GM23338 (cell line): ENCODE measurements at regions not wholly inside any gene's neighbourhood (a gene's known extent, or its start where the extent isn't known, plus 50 kb on each side); places are given as distances from the start of the nearest gene placed in this dataset.

Source experiments
- ATAC-seq: fragments of 200-7000 bp; cut with Tn5 transposase; 3 replicates; pipeline ENCODE4 v1.9.1; 2020
- DNase-seq: peaks from one replicate; pipeline ENCODE4 v3.0.0-alpha.2; 2015; ENCODE audit warnings: low spot score
- H2AFZ ChIP-seq: fragments of 200-600 bp; sonication (generic); 2 replicates; pipeline ENCODE4 v1.8.0; 2016; ENCODE audit warnings: antibody characterized with exemption, mild to moderate bottlenecking, moderate library complexity
- H3F3A ChIP-seq: fragments of 200-600 bp; sonication (generic); replicated peaks from 2 replicates; pipeline ENCODE4 v1.8.0; 2017; ENCODE audit warnings: antibody characterized with exemption, mixed run types, low read depth
- H3K27ac ChIP-seq: fragments of 200-600 bp; sonication (generic); 2 replicates; pipeline ENCODE4 v1.6.1; 2016; ENCODE audit warnings: low read depth
- H3K27me3 ChIP-seq: fragments of 200-600 bp; sonication (generic); 2 replicates; pipeline ENCODE4 v1.8.0; 2016; ENCODE audit warnings: mild to moderate bottlenecking, mixed run types, moderate library complexity; ENCODE audit not compliant: insufficient read depth
- H3K36me3 ChIP-seq: fragments of 200-600 bp; sonication (generic); 2 replicates; pipeline ENCODE4 v1.8.0; 2016; ENCODE audit warnings: mild to moderate bottlenecking; ENCODE audit not compliant: insufficient read depth
- H3K4me1 ChIP-seq: fragments of 200-600 bp; sonication (generic); 2 replicates; pipeline ENCODE4 v1.8.0; 2016; ENCODE audit warnings: mild to moderate bottlenecking, moderate library complexity; ENCODE audit not compliant: insufficient read depth
- H3K4me2 ChIP-seq: fragments of 200-600 bp; sonication (generic); 2 replicates; pipeline ENCODE4 v1.7.1; 2017; ENCODE audit warnings: mixed run types
- H3K4me3 ChIP-seq: fragments of 200-600 bp; sonication (generic); 2 replicates; pipeline ENCODE4 v1.6.1; 2016; ENCODE audit warnings: mixed run types
- H3K79me2 ChIP-seq: fragments of 200-600 bp; sonication (generic); replicated peaks from 2 replicates; pipeline ENCODE4 v1.8.0; 2017; ENCODE audit warnings: mild to moderate bottlenecking; ENCODE audit not compliant: insufficient read depth
- H3K9me2 ChIP-seq: fragments of 200-600 bp; sonication (generic); 2 replicates; pipeline ENCODE4 v1.8.0; 2017; ENCODE audit not compliant: insufficient read depth
- H4K20me1 ChIP-seq: fragments of 200-600 bp; sonication (generic); replicated peaks from 2 replicates; pipeline ENCODE4 v1.8.0; 2017; ENCODE audit warnings: mild to moderate bottlenecking; ENCODE audit not compliant: insufficient read depth
- H3K27ac Mint-ChIP-seq: 2 replicates; pipeline ENCODE4 v1.8.0; 2020; ENCODE audit warnings: inconsistent platforms, mild to moderate bottlenecking, moderate library complexity, mixed read lengths
- H3K27me3 Mint-ChIP-seq: 3 replicates; pipeline ENCODE4 v1.8.0; 2022; ENCODE audit warnings: low read depth, mild to moderate bottlenecking, moderate library complexity, mixed read lengths, inconsistent platforms; ENCODE audit not compliant: insufficient read depth, poor library complexity
- H3K36me3 Mint-ChIP-seq: 3 replicates; pipeline ENCODE4 v1.8.0; 2021; ENCODE audit warnings: low read depth, mild to moderate bottlenecking, inconsistent platforms, moderate library complexity, mixed read lengths
- H3K4me1 Mint-ChIP-seq: 3 replicates; pipeline ENCODE4 v1.8.0; 2020; ENCODE audit warnings: mild to moderate bottlenecking, inconsistent platforms, mixed read lengths
- H3K4me3 Mint-ChIP-seq: 3 replicates; pipeline ENCODE4 v1.8.0; 2021; ENCODE audit warnings: moderate library complexity, mild to moderate bottlenecking, inconsistent platforms, mixed read lengths
- H3K9me3 Mint-ChIP-seq: 3 replicates; pipeline ENCODE4 v1.8.0; 2020; ENCODE audit warnings: moderate library complexity, mild to moderate bottlenecking, inconsistent platforms, mixed read lengths
- CREB1 ChIP-seq: fragments of 250-450 bp; sonication (Bioruptor Pico); IDR thresholded peaks from 2 replicates; pipeline ENCODE4 v1.5.0; 2020; ENCODE audit warnings: low read depth, mild to moderate bottlenecking, moderate library complexity
- CTCF ChIP-seq, 2 experiments: fragments of 200-600 bp in 1 of 2; sonication (generic) in 1 of 2; conservative IDR thresholded peaks; 2 replicates each; pipeline versions ENCODE4 v1.5.1 to v1.6.1; 2016 to 2017; ENCODE audit warnings: antibody characterized with exemption in 2 of 2, low read depth in 2 of 2, mild to moderate bottlenecking in 2 of 2, moderate library complexity in 1 of 2
- ETS1 ChIP-seq: IDR thresholded peaks from 2 replicates; pipeline ENCODE4 v1.6.1; 2016; ENCODE audit warnings: antibody characterized with exemption
- EZH2 ChIP-seq: fragments of 200-600 bp; sonication (generic); IDR thresholded peaks from one replicate; pipeline ENCODE4 v1.8.0; 2017; ENCODE audit warnings: antibody characterized with exemption, mild to moderate bottlenecking, low read depth; ENCODE audit not compliant: unreplicated experiment
- EZH2phosphoT487 ChIP-seq: fragments of 200-600 bp; sonication (generic); IDR thresholded peaks from one replicate; pipeline ENCODE4 v1.8.1; 2018; ENCODE audit warnings: antibody characterized with exemption; ENCODE audit not compliant: unreplicated experiment
- JUNB ChIP-seq: IDR thresholded peaks from one replicate; pipeline ENCODE4 v1.6.1; 2016; ENCODE audit warnings: antibody characterized with exemption; ENCODE audit not compliant: unreplicated experiment
- NANOG ChIP-seq: IDR thresholded peaks from 2 replicates; pipeline ENCODE4 v1.6.1; 2016; ENCODE audit warnings: antibody characterized with exemption, borderline replicate concordance
- POLR2AphosphoS5 ChIP-seq: IDR thresholded peaks from 2 replicates; pipeline ENCODE4 v1.6.1; 2016; ENCODE audit warnings: antibody characterized with exemption, low read depth
- REST ChIP-seq: IDR thresholded peaks from one replicate; pipeline ENCODE4 v1.6.1; 2018; ENCODE audit warnings: antibody characterized with exemption; ENCODE audit not compliant: unreplicated experiment
- STAT1 ChIP-seq: IDR thresholded peaks from one replicate; pipeline ENCODE4 v1.6.1; 2016; ENCODE audit warnings: antibody characterized with exemption; ENCODE audit not compliant: unreplicated experiment
- ZNF114 ChIP-seq: fragments of 250-450 bp; sonication (Bioruptor Pico); IDR thresholded peaks from 2 replicates; pipeline ENCODE4 v1.5.0; 2020; ENCODE audit warnings: mild to moderate bottlenecking, moderate library complexity
- ZNF331 ChIP-seq: fragments of 250-450 bp; sonication (Bioruptor Pico); IDR thresholded peaks from 2 replicates; pipeline ENCODE4 v1.5.0; 2020; ENCODE audit warnings: low read depth, mild to moderate bottlenecking, moderate library complexity
- ZNF462 ChIP-seq: fragments of 250-450 bp; sonication (Bioruptor Pico); IDR thresholded peaks from 2 replicates; pipeline ENCODE4 v1.5.0; 2020; ENCODE audit warnings: mild to moderate bottlenecking, moderate library complexity

GRCh38 chr1:69215883-69216282 is 351.8 kb upstream of the LRRC7 start:
- H3K4me1 Mint-ChIP-seq: no peaks in the 10 kb centered on the region; the same call in 2 of the 3 replicates
- no peaks in the 10 kb centered on the region for H3K4me1 ChIP-seq
- H3K4me3 ChIP-seq: no peak overlapping the region
- no peak overlapping the region for H3K4me3 Mint-ChIP-seq
- no peaks in the 10 kb centered on the region for H4K20me1 ChIP-seq
- no peaks in the 10 kb centered on the region for H3F3A ChIP-seq
- H2AFZ ChIP-seq: no peak overlapping the region
- no peak for ATAC-seq
- no peaks in the 10 kb centered on the region for H3K36me3 ChIP-seq
- DNase-seq: no peak
- H3K27ac Mint-ChIP-seq: no peak overlapping the region
- no peaks in the 10 kb centered on the region for H3K36me3 Mint-ChIP-seq
- H3K27me3 Mint-ChIP-seq: peaks cover 3% of the 10 kb centered on the region
- no peaks in the 10 kb centered on the region for H3K9me3 Mint-ChIP-seq
- peaks cover 2% of the 10 kb centered on the region; the same call in 1 of the 2 replicates for H3K9me2 ChIP-seq
- no peak overlapping the region for H3K4me2 ChIP-seq
- no peaks in the 10 kb centered on the region for H3K79me2 ChIP-seq
- no peaks in the 10 kb centered on the region for H3K27me3 ChIP-seq
- TF ChIP-seq POLR2AphosphoS5 (no peak), EZH2 (no peak), JUNB (no peak), CTCF (conservative IDR thresholded peaks at IDR 0.05; ENCODE audit: low read depth in 2 of 2) (no peak), ETS1 (no peak), CREB1 (CRISPR knock-in tag) (no peak), ZNF114 (CRISPR knock-in tag) (no peak), NANOG (no peak), EZH2phosphoT487 (no peak), REST (no peak), STAT1 (no peak), ZNF331 (no peak), ZNF462 (no peak)
- no peak overlapping the region for H3K27ac ChIP-seq
